IMR-90 (cell line): ENCODE measurements at regions not wholly inside any gene's neighbourhood (a gene's known extent, or its start where the extent isn't known, plus 50 kb on each side); places are given as distances from the start of the nearest gene placed in this dataset.

ENCODE experiments used
- ATAC-seq: fragments of 200-7000 bp; cut with Tn5 transposase; 2 replicates; pipeline ENCODE4 v1.9.1; 2020; ENCODE audit warnings: low read depth, mild to moderate bottlenecking, moderate library complexity
- BruUV-seq: library from RNA; stranded (reverse); fragments of 400-500 nt; replicated peaks from 2 replicates; lab custom pipeline; 2021; lab: Mats Ljungman, UMichigan
- CTCF ChIA-PET: fragments of 300-600 bp; formaldehyde crosslinking; extraction: SDS; loops from one replicate; lab custom pipeline; 2021; ENCODE audit warnings: antibody characterized with exemption; lab: Yijun Ruan, JAX
- POLR2A ChIA-PET: fragments of 300-600 bp; sonication (Branson Sonifier 250); formaldehyde crosslinking; loops from one replicate; lab custom pipeline; 2022; ENCODE audit warnings: antibody characterized with exemption; ENCODE audit not compliant: unreplicated experiment; lab: Charles Lee
- DNase-seq: peaks from one replicate; pipeline ENCODE4 v3.0.0; 2013
- H2AFZ ChIP-seq: replicated peaks from 2 replicates; pipeline ENCODE3; 2013; ENCODE audit warnings: low read length, mild to moderate bottlenecking; ENCODE audit not compliant: poor library complexity
- H2AK5ac ChIP-seq: 2 replicates; pipeline ENCODE4 v1.6.1; 2013; ENCODE audit warnings: low read depth, low read length, inconsistent platforms
- H2AK9ac ChIP-seq: replicated peaks from 2 replicates; pipeline ENCODE3; 2013; ENCODE audit warnings: mild to moderate bottlenecking, low read depth, low read length, moderate library complexity; ENCODE audit not compliant: poor library complexity
- H2BK120ac ChIP-seq: 2 replicates; pipeline ENCODE4 v1.6.1; 2013; ENCODE audit warnings: low read depth, low read length, inconsistent platforms
- H2BK15ac ChIP-seq: 3 replicates; pipeline ENCODE4 v1.6.1; 2013; ENCODE audit warnings: low read depth, low read length, inconsistent platforms
- H2BK20ac ChIP-seq: 2 replicates; pipeline ENCODE4 v1.6.1; 2013; ENCODE audit warnings: low read depth, mild to moderate bottlenecking, inconsistent platforms, low read length, moderate library complexity
- H2BK5ac ChIP-seq: 2 replicates; pipeline ENCODE4 v1.6.1; 2013; ENCODE audit warnings: mild to moderate bottlenecking, low read depth, low read length, inconsistent platforms; ENCODE audit not compliant: poor library complexity, severe bottlenecking
- H3K14ac ChIP-seq: replicated peaks from 2 replicates; pipeline ENCODE4 v1.6.1; 2013; ENCODE audit warnings: low read depth, low read length, inconsistent platforms
- H3K18ac ChIP-seq: 2 replicates; pipeline ENCODE4 v1.6.1; 2013; ENCODE audit warnings: low read depth, low read length, control low read depth
- H3K23ac ChIP-seq: 2 replicates; pipeline ENCODE4 v1.6.1; 2013; ENCODE audit warnings: low read depth, low read length, inconsistent platforms
- H3K27ac ChIP-seq: 2 replicates; pipeline ENCODE4 v1.5.1; 2013; ENCODE audit warnings: mild to moderate bottlenecking, control low read depth, low read length; ENCODE audit not compliant: insufficient read depth
- H3K27me3 ChIP-seq: 2 replicates; pipeline ENCODE4 v1.6.1; 2013; ENCODE audit warnings: low read length; ENCODE audit not compliant: control insufficient read depth, insufficient read depth
- H3K36me3 ChIP-seq: 2 replicates; pipeline ENCODE4 v1.6.1; 2013; ENCODE audit warnings: low read length, mixed read lengths; ENCODE audit not compliant: control insufficient read depth, insufficient read depth
- H3K4ac ChIP-seq: 2 replicates; pipeline ENCODE4 v1.6.1; 2013; ENCODE audit warnings: low read depth, low read length, inconsistent platforms
- H3K4me1 ChIP-seq: 2 replicates; pipeline ENCODE4 v1.6.1; 2013; ENCODE audit warnings: low read length, mixed read lengths; ENCODE audit not compliant: control insufficient read depth, insufficient read depth
- H3K4me2 ChIP-seq: 2 replicates; pipeline ENCODE4 v1.6.1; 2013; ENCODE audit warnings: low read depth, mild to moderate bottlenecking, control low read depth, low read length, moderate library complexity
- H3K4me3 ChIP-seq: 2 replicates; pipeline ENCODE4 v1.5.1; 2013; ENCODE audit warnings: low read depth, mild to moderate bottlenecking, control low read depth, low read length, moderate library complexity; ENCODE audit not compliant: insufficient read depth
- H3K56ac ChIP-seq: 2 replicates; pipeline ENCODE4 v1.6.1; 2013; ENCODE audit warnings: low read length, inconsistent platforms; ENCODE audit not compliant: insufficient read depth; ENCODE audit errors: extremely low read depth
- H3K79me1 ChIP-seq, 2 experiments: 2 replicates each; pipeline ENCODE4 v1.6.1; 2013; ENCODE audit warnings: low read length in 2 of 2, inconsistent platforms in 1 of 2, low read depth in 1 of 2
- H3K9ac ChIP-seq: 2 replicates; pipeline ENCODE4 v1.6.1; 2013; ENCODE audit warnings: low read depth, low read length, control low read depth
- H3K9me1 ChIP-seq: 2 replicates; pipeline ENCODE4 v1.6.1; 2013; ENCODE audit warnings: low read length, inconsistent platforms; ENCODE audit not compliant: insufficient read depth
- H3K9me3 ChIP-seq: 2 replicates; pipeline ENCODE4 v1.6.1; 2013; ENCODE audit warnings: low read length; ENCODE audit not compliant: control insufficient read depth, insufficient read depth
- H4K20me1 ChIP-seq: 2 replicates; pipeline ENCODE4 v1.6.1; 2013; ENCODE audit warnings: low read length, inconsistent platforms; ENCODE audit not compliant: insufficient read depth
- H4K5ac ChIP-seq: 2 replicates; pipeline ENCODE4 v1.6.1; 2013; ENCODE audit warnings: mild to moderate bottlenecking, low read depth, low read length, control low read depth
- H4K8ac ChIP-seq, 2 experiments: 2 replicates each; pipeline ENCODE4 v1.6.1; 2013; ENCODE audit warnings: low read depth in 2 of 2, low read length in 2 of 2, control low read depth in 1 of 2, inconsistent platforms in 1 of 2
- H4K91ac ChIP-seq: 2 replicates; pipeline ENCODE4 v1.6.1; 2013; ENCODE audit warnings: low read depth, low read length, inconsistent platforms; ENCODE audit not compliant: insufficient read depth
- CTCF ChIP-seq: conservative IDR thresholded peaks from 2 replicates; pipeline ENCODE4 v1.5.1; 2012; ENCODE audit warnings: mild to moderate bottlenecking, low read depth, low read length, improper control_type of control experiment
- MAFK ChIP-seq: IDR thresholded peaks from 2 replicates; pipeline ENCODE4 v1.6.1; 2012; ENCODE audit warnings: low read depth, low read length, improper control_type of control experiment
- POLR2A ChIP-seq: IDR thresholded peaks from 2 replicates; pipeline ENCODE4 v1.6.1; 2012; ENCODE audit warnings: mild to moderate bottlenecking, low read depth, low read length
- RAD21 ChIP-seq: IDR thresholded peaks from 2 replicates; pipeline ENCODE4 v1.6.1; 2012; ENCODE audit warnings: low read length, improper control_type of control experiment
- RFX5 ChIP-seq: IDR thresholded peaks from 2 replicates; pipeline ENCODE4 v1.8.0; 2012; ENCODE audit warnings: low read depth, mild to moderate bottlenecking, low read length, moderate library complexity
- USF2 ChIP-seq: fragments of 150-350 bp; IDR thresholded peaks from 2 replicates; pipeline ENCODE4 v1.6.1; 2017; ENCODE audit warnings: mild to moderate bottlenecking, antibody characterized with exemption, low read length, low read depth
- WGBS, 2 experiments: methylation state at CpG; one replicate each; pipeline versions ENCODE4 v1.1.5 to v1.1.7; 2013; ENCODE audit warnings: missing lambda C conversion rate in 2 of 2; ENCODE audit not compliant: insufficient read length in 1 of 2; ENCODE audit errors: extremely low coverage in 2 of 2; 5-methylcytosine and 5-hydroxymethylcytosine counted together
- dilution Hi-C: fragments of 300-500 bp; cut with HindIII; formaldehyde crosslinking; loops from one replicate; pipeline ENCODE4 v1.14.3; 2018; ENCODE audit warnings: low sequenced_read_pairs; ENCODE audit not compliant: unreplicated experiment
- in situ Hi-C: fragments of 300-500 bp; cut with MboI; formaldehyde crosslinking; loops from 3 replicates; pipeline ENCODE4 v1.14.3; 2019; ENCODE audit warnings: low sequenced_read_pairs, inconsistent platforms, mixed read lengths
- intact Hi-C: fragments of 100-400 bp; cut with micrococcal nuclease; formaldehyde crosslinking; loops from 2 replicates; pipeline ENCODE4 v1.10.0; 2022

- Histone ChIP-seq H3K4me2 (no peak overlapping the region), H2AFZ (no peak overlapping the region), H3K56ac (no peak overlapping the region), H3K27ac (no peak overlapping the region), H2BK120ac (no peak overlapping the region), H4K5ac (no peak overlapping the region), H3K14ac (no peak overlapping the region), H2BK5ac (no peak overlapping the region), H2AK9ac (no peak overlapping the region), H3K9me1 (0 out of 2 replicates have a peak, but pooled peaks cover 5% of the 10 kb centered on the region), H3K4me3 (no peak overlapping the region), H2BK20ac (no peak overlapping the region), H4K20me1 (no peaks in the 10 kb centered on the region), H4K8ac (no peak overlapping the region), H3K4me1 (no peaks in the 10 kb centered on the region), H2BK15ac (no peak overlapping the region), H3K79me1 (no peaks in the 10 kb centered on the region), H3K27me3 (peaks cover 2% of the 10 kb centered on the region; the same call in 1 of the 2 replicates), H3K18ac (no peak overlapping the region), H3K4ac (no peak overlapping the region), H3K23ac (no peak overlapping the region), H3K36me3 (no peaks in the 10 kb centered on the region), H3K9ac (no peak overlapping the region), H3K9me3 (no peaks in the 10 kb centered on the region), H2AK5ac (no peak overlapping the region), H4K91ac (no peak overlapping the region)
- CTCF ChIA-PET = no interaction called here
- POLR2A ChIA-PET = no interaction called here
- dilution Hi-C loops = no loop called here
- no TSS peak for BruUV-seq
- intact Hi-C loops = no loop called here
- in situ Hi-C loops = no loop called here
- TF ChIP-seq RAD21 (no peak), POLR2A (no peak), RFX5 (no peak), USF2 (no peak), CTCF (no peak), MAFK (no peak)
- no peak for DNase-seq
- no peak for ATAC-seq
- WGBS, 2 experiments = 86% methylated on average over 6 of the region's 21 CpGs; no CpG with 5 or more reads in 1 of the 2 experiments
These were observed 653.8 kb upstream of the ID2 start for GRCh38 chr2:8028036-8028435.
